Panc1 (cell line): ENCODE measurements at regions not wholly inside any gene's neighbourhood (a gene's known extent, or its start where the extent isn't known, plus 50 kb on each side); places are given as distances from the start of the nearest gene placed in this dataset.

Experiments
- ATAC-seq: fragments of 200-7000 bp; cut with Tn5 transposase; 2 replicates; pipeline ENCODE4 v1.9.1; 2020; ENCODE audit warnings: mild to moderate bottlenecking, moderate library complexity
- BruUV-seq: library from RNA; stranded (reverse); fragments of 400-500 nt; replicated peaks from 2 replicates; lab custom pipeline; 2021; lab: Mats Ljungman, UMichigan
- CTCF ChIA-PET: fragments of 300-600 bp; sonication (Branson Sonifier 250); formaldehyde crosslinking; loops from one replicate; lab custom pipeline; 2022; ENCODE audit warnings: antibody characterized with exemption; lab: Charles Lee
- POLR2A ChIA-PET: fragments of 300-600 bp; sonication (Branson Sonifier 250); formaldehyde crosslinking; loops from one replicate; lab custom pipeline; 2022; ENCODE audit warnings: antibody characterized with exemption; lab: Charles Lee
- DNase-seq: peaks from one replicate; pipeline ENCODE4 v3.0.0-alpha.2; 2010; ENCODE audit warnings: low read depth, low spot score
- H3K27ac ChIP-seq: 2 replicates; pipeline ENCODE4 v1.5.1; 2011; ENCODE audit warnings: mild to moderate bottlenecking, low read length, inconsistent platforms
- H3K27me3 ChIP-seq: fragments of 200-500 bp; sonication (Bioruptor generic); 2 replicates; pipeline ENCODE4 v1.6.0; 2014; ENCODE audit warnings: low read length, inconsistent platforms; ENCODE audit not compliant: control insufficient read depth, insufficient read depth
- H3K36me3 ChIP-seq: fragments of 200-500 bp; sonication (Bioruptor generic); 2 replicates; pipeline ENCODE4 v1.5.1; 2014; ENCODE audit warnings: inconsistent platforms, mild to moderate bottlenecking, low read length, moderate library complexity; ENCODE audit not compliant: control insufficient read depth, insufficient read depth
- H3K4me1 ChIP-seq: 2 replicates; pipeline ENCODE4 v1.5.1; 2011; ENCODE audit warnings: inconsistent platforms, mild to moderate bottlenecking, low read length, moderate library complexity; ENCODE audit not compliant: control insufficient read depth, insufficient read depth
- H3K4me3 ChIP-seq, 2 experiments: 2 replicates each; pipeline ENCODE4 v1.5.1; 2011 to 2012; ENCODE audit warnings: low read depth in 2 of 2, low read length in 2 of 2, mild to moderate bottlenecking in 2 of 2, inconsistent platforms in 1 of 2, moderate library complexity in 1 of 2
- H3K9me3 ChIP-seq: fragments of 200-500 bp; sonication (Bioruptor generic); 2 replicates; pipeline ENCODE4 v1.5.1; 2014; ENCODE audit warnings: low read depth, mild to moderate bottlenecking, inconsistent platforms, low read length, moderate library complexity; ENCODE audit not compliant: control insufficient read depth, insufficient read depth
- POLR2AphosphoS5 ChIP-seq: IDR thresholded peaks from 2 replicates; pipeline ENCODE4 v1.6.1; 2012; ENCODE audit warnings: mild to moderate bottlenecking, low read depth, low read length, moderate library complexity
- SIN3A ChIP-seq: IDR thresholded peaks from 2 replicates; pipeline ENCODE4 v1.6.1; 2012; ENCODE audit warnings: low read depth, mild to moderate bottlenecking, low read length, moderate library complexity, borderline replicate concordance; ENCODE audit not compliant: insufficient read depth
- TCF7L2 ChIP-seq: IDR thresholded peaks from 2 replicates; pipeline ENCODE4 v1.6.1; 2011; ENCODE audit warnings: mild to moderate bottlenecking, low read depth, low read length, inconsistent platforms
- in situ Hi-C: cut with HindIII; loops from 2 replicates; pipeline ENCODE4 v1.10.0; 2016; ENCODE audit warnings: low sequenced_read_pairs, low pct_unique_long_range_greater_than_20kb
- intact Hi-C: fragments of 100-400 bp; cut with micrococcal nuclease; formaldehyde crosslinking; loops from one replicate; pipeline ENCODE4 v1.10.0; 2022; ENCODE audit not compliant: unreplicated experiment
- TF ChIP-seq, protein P1 (sequence below), 2 experiments: IDR thresholded peaks; 2 replicates each; pipeline ENCODE4 v1.6.1; 2011 to 2012; ENCODE audit warnings: low read depth in 2 of 2, control low read depth in 1 of 2, low read length in 1 of 2, mild to moderate bottlenecking in 1 of 2, moderate library complexity in 1 of 2; ENCODE audit not compliant: insufficient read depth in 1 of 2
- TF ChIP-seq, protein P2 (sequence below): fragments of 450-650 bp; IDR thresholded peaks from 2 replicates; pipeline ENCODE4 v1.5.1; 2017; ENCODE audit warnings: mild to moderate bottlenecking

DNA sequence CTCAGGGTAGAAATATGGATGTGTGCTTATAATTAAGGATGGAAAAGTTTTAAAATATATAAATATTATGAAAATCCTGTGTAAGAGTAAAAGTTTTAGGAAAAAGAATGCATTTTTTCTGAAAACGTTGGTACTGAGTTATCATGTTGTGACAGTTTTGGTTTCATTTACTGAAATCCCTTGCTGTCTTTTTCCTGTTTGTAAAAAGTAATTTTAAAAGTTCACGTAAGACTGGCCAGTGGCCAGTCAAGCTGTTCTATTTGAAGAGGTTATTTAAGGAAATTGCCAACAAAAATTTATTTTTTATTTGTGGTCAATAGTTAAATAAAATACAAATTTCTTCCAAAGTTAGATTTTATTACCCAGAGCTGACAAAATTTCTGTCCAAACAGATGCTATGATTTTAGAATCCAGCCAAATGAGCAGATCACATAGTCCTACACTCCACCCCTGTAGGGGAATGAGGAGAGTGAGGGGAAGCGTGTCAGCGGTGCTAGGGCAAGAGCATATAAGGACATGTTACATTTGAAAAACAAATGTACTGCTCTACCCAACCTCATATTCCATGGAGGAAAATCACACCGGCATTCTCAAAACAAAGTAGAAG, 297.8 kb upstream of the TFPI start:
- no peak overlapping the region for H3K27ac ChIP-seq
- BruUV-seq: no TSS peak
- H3K4me1 ChIP-seq: no peaks in the 10 kb centered on the region
- ATAC-seq: no peak
- ChIA-PET POLR2A (no interaction called here), CTCF (no interaction called here)
- no peaks in the 10 kb centered on the region for H3K36me3 ChIP-seq
- in situ Hi-C loops: no loop called here
- no peaks in the 10 kb centered on the region for H3K9me3 ChIP-seq
- no peaks in the 10 kb centered on the region for H3K27me3 ChIP-seq
- TF ChIP-seq POLR2AphosphoS5: no peak
- TF ChIP-seq, protein P1, sequence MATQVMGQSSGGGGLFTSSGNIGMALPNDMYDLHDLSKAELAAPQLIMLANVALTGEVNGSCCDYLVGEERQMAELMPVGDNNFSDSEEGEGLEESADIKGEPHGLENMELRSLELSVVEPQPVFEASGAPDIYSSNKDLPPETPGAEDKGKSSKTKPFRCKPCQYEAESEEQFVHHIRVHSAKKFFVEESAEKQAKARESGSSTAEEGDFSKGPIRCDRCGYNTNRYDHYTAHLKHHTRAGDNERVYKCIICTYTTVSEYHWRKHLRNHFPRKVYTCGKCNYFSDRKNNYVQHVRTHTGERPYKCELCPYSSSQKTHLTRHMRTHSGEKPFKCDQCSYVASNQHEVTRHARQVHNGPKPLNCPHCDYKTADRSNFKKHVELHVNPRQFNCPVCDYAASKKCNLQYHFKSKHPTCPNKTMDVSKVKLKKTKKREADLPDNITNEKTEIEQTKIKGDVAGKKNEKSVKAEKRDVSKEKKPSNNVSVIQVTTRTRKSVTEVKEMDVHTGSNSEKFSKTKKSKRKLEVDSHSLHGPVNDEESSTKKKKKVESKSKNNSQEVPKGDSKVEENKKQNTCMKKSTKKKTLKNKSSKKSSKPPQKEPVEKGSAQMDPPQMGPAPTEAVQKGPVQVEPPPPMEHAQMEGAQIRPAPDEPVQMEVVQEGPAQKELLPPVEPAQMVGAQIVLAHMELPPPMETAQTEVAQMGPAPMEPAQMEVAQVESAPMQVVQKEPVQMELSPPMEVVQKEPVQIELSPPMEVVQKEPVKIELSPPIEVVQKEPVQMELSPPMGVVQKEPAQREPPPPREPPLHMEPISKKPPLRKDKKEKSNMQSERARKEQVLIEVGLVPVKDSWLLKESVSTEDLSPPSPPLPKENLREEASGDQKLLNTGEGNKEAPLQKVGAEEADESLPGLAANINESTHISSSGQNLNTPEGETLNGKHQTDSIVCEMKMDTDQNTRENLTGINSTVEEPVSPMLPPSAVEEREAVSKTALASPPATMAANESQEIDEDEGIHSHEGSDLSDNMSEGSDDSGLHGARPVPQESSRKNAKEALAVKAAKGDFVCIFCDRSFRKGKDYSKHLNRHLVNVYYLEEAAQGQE (IDR thresholded peaks at IDR 0.05; ENCODE audit: insufficient read depth in 1 of 2, low read depth in 2 of 2, low read length in 1 of 2): no peak
- TF ChIP-seq TCF7L2: no peak
- TF ChIP-seq, protein P2, sequence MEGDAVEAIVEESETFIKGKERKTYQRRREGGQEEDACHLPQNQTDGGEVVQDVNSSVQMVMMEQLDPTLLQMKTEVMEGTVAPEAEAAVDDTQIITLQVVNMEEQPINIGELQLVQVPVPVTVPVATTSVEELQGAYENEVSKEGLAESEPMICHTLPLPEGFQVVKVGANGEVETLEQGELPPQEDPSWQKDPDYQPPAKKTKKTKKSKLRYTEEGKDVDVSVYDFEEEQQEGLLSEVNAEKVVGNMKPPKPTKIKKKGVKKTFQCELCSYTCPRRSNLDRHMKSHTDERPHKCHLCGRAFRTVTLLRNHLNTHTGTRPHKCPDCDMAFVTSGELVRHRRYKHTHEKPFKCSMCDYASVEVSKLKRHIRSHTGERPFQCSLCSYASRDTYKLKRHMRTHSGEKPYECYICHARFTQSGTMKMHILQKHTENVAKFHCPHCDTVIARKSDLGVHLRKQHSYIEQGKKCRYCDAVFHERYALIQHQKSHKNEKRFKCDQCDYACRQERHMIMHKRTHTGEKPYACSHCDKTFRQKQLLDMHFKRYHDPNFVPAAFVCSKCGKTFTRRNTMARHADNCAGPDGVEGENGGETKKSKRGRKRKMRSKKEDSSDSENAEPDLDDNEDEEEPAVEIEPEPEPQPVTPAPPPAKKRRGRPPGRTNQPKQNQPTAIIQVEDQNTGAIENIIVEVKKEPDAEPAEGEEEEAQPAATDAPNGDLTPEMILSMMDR: no peak
- no peak for TF ChIP-seq SIN3A
- DNase-seq: no peak
- intact Hi-C loops: no loop called here
- H3K4me3 ChIP-seq: no peak overlapping the region

- DNase-seq: no peak
- H3K27ac ChIP-seq: no peak overlapping the region
- in situ Hi-C loops (no loop called here), intact Hi-C loops (no loop called here)
- H3K4me1 ChIP-seq: no peaks in the 10 kb centered on the region
- no peak for TF ChIP-seq POLR2AphosphoS5
- no TSS peak for BruUV-seq
- no peak for ATAC-seq
- H3K4me3 ChIP-seq: no peak overlapping the region
- H3K27me3 ChIP-seq: no peaks in the 10 kb centered on the region
- ChIA-PET POLR2A (no interaction called here), CTCF (no interaction called here)
- H3K36me3 ChIP-seq: no peaks in the 10 kb centered on the region
- no peaks in the 10 kb centered on the region for H3K9me3 ChIP-seq
These were observed 299.2 kb upstream of the TFPI start for GRCh38 chr2:187853381-187853791.

DNA sequence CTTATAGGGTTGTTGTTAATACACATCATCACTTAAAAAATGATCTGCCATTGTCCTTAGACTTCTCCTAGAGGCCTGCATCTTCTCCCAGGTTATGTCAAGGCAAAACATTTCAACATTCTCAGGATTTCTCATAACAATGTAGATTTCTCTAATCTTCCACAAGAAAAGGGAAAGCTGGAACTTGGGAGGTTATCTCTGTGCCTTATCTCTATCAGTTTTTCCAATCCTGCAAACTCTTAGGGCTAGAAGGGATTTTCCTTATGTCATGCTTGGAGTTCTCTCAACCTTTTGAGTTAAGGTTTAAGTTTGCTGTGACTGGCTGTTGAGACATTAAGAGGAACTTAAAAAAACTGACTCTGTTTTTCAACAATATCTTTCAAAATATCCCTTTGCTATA, 300.6 kb upstream of the TFPI start:
- H3K27ac ChIP-seq: no peak overlapping the region
- no TSS peak for BruUV-seq
- no peak for TF ChIP-seq TCF7L2
- TF ChIP-seq, protein P2: no peak
- no peak for TF ChIP-seq SIN3A
- no peak for TF ChIP-seq POLR2AphosphoS5
- ChIA-PET POLR2A (no interaction called here), CTCF (no interaction called here)
- ATAC-seq (no peak), DNase-seq (no peak)
- H3K9me3 ChIP-seq: no peaks in the 10 kb centered on the region
- no peaks in the 10 kb centered on the region for H3K36me3 ChIP-seq
- intact Hi-C loops: no loop called here
- H3K4me1 ChIP-seq: no peaks in the 10 kb centered on the region
- no peak overlapping the region for H3K4me3 ChIP-seq
- in situ Hi-C loops: no loop called here
- no peaks in the 10 kb centered on the region for H3K27me3 ChIP-seq
